ENCODE measurements at regions not wholly inside any gene's neighbourhood (a gene's known extent, or its start where the extent isn't known, plus 50 kb on each side); places are given as distances from the start of the nearest gene placed in this dataset.
"Not testable (repeated sequence)": the region's sequence is repeated elsewhere in the genome, so short reads cannot be mapped to it uniquely, and the experiment has no call there.

DNA sequence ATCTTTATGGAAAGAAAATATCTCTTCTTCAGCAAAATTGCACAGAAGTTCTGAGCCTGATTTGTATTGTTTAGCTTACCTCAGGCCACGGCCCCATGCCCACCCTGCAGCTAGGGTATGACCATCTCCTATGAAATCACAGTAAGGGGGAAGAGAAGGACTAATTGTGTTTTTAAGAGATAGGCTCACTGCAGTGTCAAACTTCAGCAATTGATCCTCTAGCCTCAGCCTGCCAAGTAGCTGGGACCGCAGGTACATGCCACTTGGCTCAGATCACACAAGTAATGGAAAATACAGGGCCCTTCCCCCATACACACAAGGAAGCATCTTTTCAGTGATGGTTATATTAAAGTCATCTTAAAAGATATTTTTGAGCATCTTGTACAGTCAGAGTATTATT lies 60.0 kb downstream of the DMAC1 start:
- DNase-seq, result no peak

DNA sequence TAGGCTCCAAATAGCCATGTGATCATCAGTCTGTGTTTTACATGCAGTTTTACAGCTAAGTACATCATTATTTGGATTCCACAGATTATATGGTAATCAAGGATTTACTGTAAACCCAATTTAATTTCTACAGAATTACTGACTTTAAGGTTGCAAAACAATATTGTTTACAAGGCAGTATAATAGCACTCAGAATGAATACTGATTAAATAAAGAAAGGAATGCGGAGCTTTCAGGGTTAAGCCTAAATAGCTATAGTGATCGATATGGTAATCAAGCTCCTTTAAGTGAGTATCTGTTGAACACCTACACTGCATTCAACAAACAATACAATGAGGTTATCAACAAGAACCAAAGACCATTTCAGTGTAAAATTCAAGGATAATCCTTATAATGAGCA lies 64.3 kb downstream of the DMAC1 start:
- no peak for DNase-seq

DNA sequence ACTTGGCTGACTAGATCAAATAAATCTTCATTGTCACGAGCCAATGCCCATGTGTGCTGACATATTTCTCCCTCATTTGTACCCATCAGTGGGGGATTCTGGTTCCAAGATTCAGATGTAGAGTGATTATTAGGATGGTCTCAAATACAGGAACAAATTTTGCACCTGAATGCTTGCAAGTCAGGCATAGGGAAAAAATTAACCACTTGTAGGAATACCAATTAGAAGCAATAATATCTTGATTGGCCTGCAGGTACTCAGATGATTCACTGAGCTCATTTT lies 69.5 kb downstream of the DMAC1 start:
- no peak for DNase-seq

DNA sequence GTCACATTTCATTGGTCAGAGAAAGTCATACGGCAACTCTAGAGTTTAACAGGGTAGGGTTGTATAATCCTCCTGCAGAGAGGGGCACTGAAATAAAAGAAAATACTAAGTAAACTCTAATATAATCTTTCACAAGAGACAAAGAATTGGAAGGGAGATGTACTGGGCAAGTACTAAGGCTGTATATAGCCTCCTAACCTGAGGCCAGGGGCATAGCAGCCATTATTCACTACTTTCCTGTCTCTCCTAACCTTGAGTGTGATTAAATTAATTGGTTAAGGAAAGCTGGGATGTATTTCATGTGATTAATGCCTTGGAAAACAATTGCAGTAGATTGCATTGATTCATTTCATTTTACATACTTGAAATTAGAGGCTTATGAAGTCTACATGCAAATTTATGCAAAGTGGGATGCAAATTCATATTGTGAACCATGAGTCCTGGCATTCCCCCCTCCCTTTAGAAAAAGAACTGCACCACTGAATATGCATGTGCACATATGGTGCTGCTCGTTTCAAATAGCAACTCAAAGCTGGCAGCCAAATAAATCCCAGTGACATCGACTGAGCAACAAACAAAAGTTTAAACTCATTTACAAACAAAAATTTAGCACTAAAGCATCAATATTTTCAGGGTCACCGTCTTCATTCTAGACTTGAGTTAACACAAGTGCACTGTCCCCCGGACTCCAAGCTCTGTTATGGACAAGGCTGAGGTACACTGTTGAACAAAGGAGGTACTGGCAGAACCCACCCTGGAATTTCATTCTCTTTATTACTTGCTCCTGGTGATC lies 70.0 kb downstream of the DMAC1 start:
- DNase-seq, result no peak

GRCh38 chr9:7721291-7721690 lies 78.3 kb downstream of the DMAC1 start:
- DNase-seq, result no peak

GRCh38 chr9:7713088-7713487 lies 86.5 kb downstream of the DMAC1 start:
- DNase-seq, result not testable (repeated sequence)

- DNase-seq, result no peak
Measured at GRCh38 chr9:7710686-7711085, 88.9 kb downstream of the DMAC1 start.

DNA sequence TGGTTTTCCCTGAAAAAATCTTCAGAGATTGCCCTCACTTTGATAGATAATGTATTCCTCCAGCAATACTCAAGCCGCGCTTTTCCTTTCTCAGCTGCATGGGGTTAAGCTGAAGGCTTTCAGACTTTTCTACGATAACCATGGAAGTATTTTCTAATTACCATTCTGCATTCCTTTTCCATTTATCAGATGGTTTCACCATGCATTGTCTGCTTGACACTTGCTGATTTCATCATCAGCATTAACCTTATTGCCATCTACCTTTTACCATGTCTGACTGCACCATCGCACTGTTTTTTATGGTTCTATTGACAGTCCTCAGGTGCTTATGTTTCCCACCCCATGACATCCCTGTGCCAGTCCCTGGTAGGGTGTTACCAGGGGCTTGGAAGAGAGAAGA lies 91.6 kb downstream of the DMAC1 start:
- DNase-seq, result no peak

GRCh38 chr9:7704543-7704942 lies 95.0 kb downstream of the DMAC1 start:
- DNase-seq, result no peak

- no peak for DNase-seq
Measured at GRCh38 chr9:7691909-7692308, 107.7 kb downstream of the DMAC1 start.

GRCh38 chr9:7690014-7690413 lies 109.6 kb downstream of the DMAC1 start:
- no peak for DNase-seq

GRCh38 chr9:7688626-7689025 lies 111.0 kb downstream of the DMAC1 start:
- no peak for DNase-seq

DNA sequence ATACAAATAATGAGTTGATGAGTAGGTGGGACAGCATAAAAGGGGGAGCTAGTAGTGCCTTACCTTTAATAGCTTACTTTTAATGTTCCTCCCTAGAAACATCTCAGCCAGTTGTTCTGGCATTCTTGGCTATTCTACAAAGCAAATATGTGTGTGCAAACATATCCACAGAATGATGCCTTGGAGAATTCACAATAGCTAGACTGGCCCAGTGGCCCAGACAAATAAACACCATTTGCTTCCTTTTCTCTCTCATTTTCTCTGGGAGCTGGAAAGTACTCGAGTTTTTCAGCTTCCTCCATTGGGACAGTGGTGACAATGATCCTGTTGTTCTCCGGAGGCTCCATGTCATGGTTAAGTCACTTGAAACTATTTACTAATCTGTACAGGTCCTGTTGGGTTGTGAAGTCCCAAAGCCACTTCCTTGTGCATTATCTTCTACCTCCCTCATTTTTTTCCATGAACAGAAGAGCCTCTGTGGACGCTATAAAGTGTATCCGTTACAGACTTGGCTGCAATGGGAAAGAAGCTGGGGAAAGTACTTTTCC lies 122.9 kb downstream of the DMAC1 start:
- DNase-seq, result peak; percentile 38

DNA sequence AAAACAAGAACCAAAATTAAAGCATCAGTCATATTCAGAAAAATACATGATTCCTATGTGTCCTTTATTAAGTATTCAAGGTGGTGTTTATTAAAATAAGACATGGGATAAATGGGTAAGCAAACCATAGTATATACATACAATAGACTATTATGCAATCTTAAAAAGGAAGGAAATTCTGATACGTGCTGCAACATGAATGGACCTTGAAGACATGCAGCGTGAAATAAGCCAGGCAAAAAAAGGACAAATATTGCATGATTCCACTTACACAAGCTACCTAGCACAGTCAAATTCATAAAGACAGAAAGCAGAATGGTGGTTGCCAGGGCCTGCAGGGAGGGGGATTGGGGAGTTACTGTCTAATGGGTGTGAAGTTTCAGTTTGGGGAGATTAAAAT lies 127.7 kb downstream of the DMAC1 start:
- DNase-seq, result no peak

DNA sequence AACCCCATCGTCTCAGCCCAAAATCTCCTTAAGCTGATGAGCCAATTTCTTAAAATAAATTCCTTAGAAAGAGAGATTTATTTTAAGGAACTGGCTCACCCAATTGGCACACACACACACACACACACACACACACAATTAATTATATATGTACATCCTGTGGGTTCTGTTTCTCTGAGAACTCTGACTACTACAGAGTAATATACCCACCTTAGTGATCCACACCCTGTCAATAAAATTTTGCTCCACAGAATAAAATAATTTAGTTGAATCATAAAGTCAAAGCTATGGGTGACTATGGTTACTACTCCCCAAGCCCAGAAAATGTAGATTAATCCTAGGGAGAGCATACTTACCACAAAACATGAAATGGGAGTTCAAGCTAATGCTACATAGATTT lies 131.0 kb downstream of the DMAC1 start:
- DNase-seq, result no peak

GRCh38 chr9:7665874-7666273 lies 133.7 kb downstream of the DMAC1 start:
- DNase-seq, result no peak

DNA sequence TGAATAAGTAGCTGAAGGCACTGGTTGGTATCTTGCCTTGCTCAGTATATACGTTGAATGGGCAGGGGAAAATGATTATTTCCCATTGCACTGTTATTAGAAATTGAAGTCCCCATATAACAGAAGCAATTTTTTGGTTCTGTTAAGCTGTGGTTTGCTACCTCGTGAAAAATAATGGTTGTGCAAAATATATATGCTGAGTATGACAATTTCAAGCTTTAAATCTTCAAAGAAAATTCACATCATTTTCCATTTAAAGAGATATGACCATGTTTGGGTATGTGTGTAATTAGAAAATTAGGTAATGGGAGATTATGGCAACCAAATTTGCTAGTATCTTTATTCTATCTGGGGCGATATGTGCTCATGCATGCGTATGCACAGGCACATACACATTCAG lies 139.8 kb downstream of the DMAC1 start:
- no peak for DNase-seq

GRCh38 chr9:7656636-7657035 lies 142.9 kb downstream of the DMAC1 start:
- DNase-seq, result no peak

- no peak for DNase-seq
Measured at GRCh38 chr9:7653262-7653661, 146.3 kb downstream of the DMAC1 start.

DNA sequence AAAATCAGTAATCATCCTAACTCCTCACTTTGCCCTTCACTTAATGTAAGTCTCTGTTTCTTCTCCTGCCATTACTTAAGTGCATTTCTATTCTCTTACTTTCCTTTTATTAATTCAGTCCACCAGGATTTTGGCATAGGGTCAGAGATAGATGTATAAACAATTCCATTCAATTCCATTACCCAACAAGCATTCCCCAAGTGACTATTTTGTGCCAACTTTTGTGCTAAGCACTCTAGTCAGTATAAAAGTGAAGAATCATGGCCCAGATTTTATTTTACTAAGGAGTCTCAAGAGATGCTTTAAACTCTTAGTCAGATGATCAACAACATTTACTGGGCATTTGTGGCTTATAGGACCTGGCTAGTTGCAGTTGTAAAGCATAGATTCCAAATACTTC lies 159.3 kb downstream of the DMAC1 start:
- DNase-seq, result no peak

DNA sequence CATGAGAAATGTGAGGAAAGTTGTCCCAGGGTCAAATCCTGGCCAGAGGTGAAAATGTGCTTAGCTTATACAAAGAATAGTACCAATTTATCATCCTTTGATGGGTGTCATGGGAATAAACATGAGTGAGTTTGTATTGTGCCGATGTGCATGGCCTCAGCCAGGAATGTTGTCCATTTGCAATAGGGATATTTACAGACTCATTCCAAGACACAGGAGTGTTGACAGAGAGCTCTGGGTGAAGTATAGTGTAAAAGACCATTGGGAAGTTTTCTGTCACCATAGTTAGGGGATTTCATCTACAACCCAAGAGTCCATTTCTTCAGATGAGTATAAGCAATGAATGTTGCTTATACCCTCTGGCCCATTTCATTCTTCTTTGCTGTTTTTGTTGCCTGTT lies 160.1 kb downstream of the DMAC1 start:
- no peak for DNase-seq

DNA sequence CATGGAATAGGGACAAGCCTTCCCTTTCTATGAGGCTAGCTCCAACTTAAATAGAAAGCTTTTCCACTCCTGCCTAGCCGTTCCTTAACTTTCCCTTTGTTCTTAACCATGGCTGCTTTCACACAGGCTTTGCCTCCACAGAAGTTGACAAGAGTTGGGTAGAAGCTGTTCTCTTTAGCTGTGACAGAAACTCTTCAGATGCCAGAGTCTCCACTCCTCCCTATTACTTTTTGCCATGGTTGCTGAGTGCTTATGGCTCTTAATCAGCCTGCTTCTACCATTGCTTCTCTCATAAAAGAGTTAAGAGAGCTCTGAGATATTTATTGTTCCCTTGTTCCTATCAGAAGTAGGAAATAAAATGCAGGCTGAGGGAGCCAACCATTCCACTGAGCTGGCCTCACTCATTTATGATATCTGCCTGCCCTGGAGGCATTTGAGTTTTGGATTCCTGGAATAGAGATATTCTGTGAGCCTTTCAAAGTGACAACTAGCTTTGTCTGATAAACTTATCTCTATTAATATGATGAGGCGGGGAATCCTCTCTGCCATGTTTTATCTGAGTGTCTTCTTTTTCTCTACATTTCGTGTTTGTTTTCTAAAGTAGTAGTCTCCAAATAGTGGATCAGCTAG lies 162.6 kb downstream of the DMAC1 start:
- no peak for DNase-seq

DNA sequence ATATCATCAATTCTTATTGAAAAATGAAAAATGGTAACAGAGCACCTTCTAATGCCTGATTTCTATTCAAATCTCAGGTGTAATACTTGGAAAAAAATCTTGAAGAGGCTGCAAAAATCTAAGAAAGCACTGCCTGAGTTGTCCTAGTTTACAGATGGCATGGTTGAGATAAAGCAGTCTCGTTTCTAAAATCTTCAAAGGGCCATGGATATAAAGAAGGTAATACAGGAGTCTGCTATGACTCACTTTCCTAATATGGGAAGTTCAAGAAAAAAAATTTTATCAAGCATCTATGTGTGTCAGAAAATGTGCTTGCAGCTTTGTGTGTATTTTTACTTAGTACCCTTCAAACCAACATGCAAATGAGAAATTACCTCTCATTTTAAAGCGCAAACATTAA lies 163.3 kb downstream of the DMAC1 start:
- DNase-seq, result no peak

GRCh38 chr9:7626571-7627029 lies 173.0 kb downstream of the DMAC1 start:
- not testable (repeated sequence) for DNase-seq

GRCh38 chr9:7622481-7622880 lies 177.1 kb downstream of the DMAC1 start:
- no peak for DNase-seq
